HEK293 (cell line): ENCODE measurements at regions not wholly inside any gene's neighbourhood (a gene's known extent, or its start where the extent isn't known, plus 50 kb on each side); places are given as distances from the start of the nearest gene placed in this dataset.

Experiments used
- BCL6B ChIP-seq: fragments of 450-650 bp; formaldehyde crosslinking; IDR thresholded peaks from 2 replicates; pipeline ENCODE4 v1.5.1; 2017; ENCODE audit warnings: missing biosample characterization, missing genetic modification characterization
- CTCF ChIP-seq: fragments of 450-650 bp; formaldehyde crosslinking; IDR thresholded peaks from 2 replicates; pipeline ENCODE4 v1.5.1; 2016; ENCODE audit warnings: missing biosample characterization, missing genetic modification characterization
- HOXA7 ChIP-seq: sonication (generic); formaldehyde crosslinking; IDR thresholded peaks from 2 replicates; pipeline ENCODE4 v1.8.1; 2022; ENCODE audit warnings: missing genetic modification reagents, borderline replicate concordance
- KLF9 ChIP-seq: fragments of 450-650 bp; formaldehyde crosslinking; IDR thresholded peaks from 2 replicates; pipeline ENCODE4 v1.5.1; 2016; ENCODE audit warnings: missing biosample characterization, missing genetic modification characterization, low read depth
- PBX3 ChIP-seq: sonication (generic); formaldehyde crosslinking; IDR thresholded peaks from 2 replicates; pipeline ENCODE4 v1.8.1; 2022; ENCODE audit warnings: mild to moderate bottlenecking, moderate library complexity, missing genetic modification reagents
- REST ChIP-seq: fragments of 450-650 bp; formaldehyde crosslinking; IDR thresholded peaks from 2 replicates; pipeline ENCODE4 v1.5.1; 2016; ENCODE audit warnings: missing biosample characterization, missing genetic modification characterization
- SP2 ChIP-seq: fragments of 450-650 bp; formaldehyde crosslinking; IDR thresholded peaks from 2 replicates; pipeline ENCODE4 v1.5.1; 2016; ENCODE audit warnings: missing biosample characterization, missing genetic modification characterization
- TCF7L2 ChIP-seq: IDR thresholded peaks from 2 replicates; pipeline ENCODE4 v1.6.1; 2011; ENCODE audit warnings: low read depth, mild to moderate bottlenecking, inconsistent platforms, low read length, moderate library complexity, borderline replicate concordance
- ZNF214 ChIP-seq: fragments of 450-650 bp; formaldehyde crosslinking; IDR thresholded peaks from 2 replicates; pipeline ENCODE4 v1.5.1; 2017; ENCODE audit warnings: missing biosample characterization, mild to moderate bottlenecking, missing genetic modification characterization, borderline replicate concordance
- ZNF311 ChIP-seq: fragments of 450-650 bp; formaldehyde crosslinking; IDR thresholded peaks from 2 replicates; pipeline ENCODE4 v1.5.1; 2017; ENCODE audit warnings: missing biosample characterization, missing genetic modification characterization, borderline replicate concordance
- ZNF521 ChIP-seq: fragments of 450-650 bp; formaldehyde crosslinking; IDR thresholded peaks from 2 replicates; pipeline ENCODE4 v1.5.1; 2017; ENCODE audit warnings: missing biosample characterization, mild to moderate bottlenecking, missing genetic modification characterization
- ZNF747 ChIP-seq: fragments of 450-650 bp; formaldehyde crosslinking; IDR thresholded peaks from 2 replicates; pipeline ENCODE4 v1.5.1; 2016; ENCODE audit warnings: missing biosample characterization, missing genetic modification characterization
- ZNF768 ChIP-seq: fragments of 450-650 bp; formaldehyde crosslinking; IDR thresholded peaks from 2 replicates; pipeline ENCODE4 v1.5.1; 2018; ENCODE audit warnings: missing biosample characterization, mild to moderate bottlenecking, missing genetic modification characterization
- ZNF777 ChIP-seq: fragments of 450-650 bp; formaldehyde crosslinking; IDR thresholded peaks from 2 replicates; pipeline ENCODE4 v1.5.1; 2017; ENCODE audit warnings: missing biosample characterization, missing genetic modification characterization, borderline replicate concordance

GRCh38 chr2:107338571-107338970, 452.6 kb upstream of the ST6GAL2 start:
- TF ChIP-seq SP2 (tag by site-specific recombination) = no peak
- no peak for TF ChIP-seq ZNF311
- no peak for TF ChIP-seq ZNF214 (tag by site-specific recombination)
- no peak for TF ChIP-seq ZNF521 (tag by site-specific recombination)
- no peak for TF ChIP-seq TCF7L2
- no peak for TF ChIP-seq CTCF
- no peak for TF ChIP-seq ZNF768
- TF ChIP-seq HOXA7 = no peak
- TF ChIP-seq PBX3 (CRISPR knock-in tag) = no peak
- no peak for TF ChIP-seq KLF9
- no peak for TF ChIP-seq ZNF777 (tag by site-specific recombination)
- TF ChIP-seq ZNF747 = no peak
- no peak for TF ChIP-seq BCL6B (tag by site-specific recombination)
- TF ChIP-seq REST (tag by site-specific recombination) = no peak
